ENCODE measurements at regions not wholly inside any gene's neighbourhood (a gene's known extent, or its start where the extent isn't known, plus 50 kb on each side); places are given as distances from the start of the nearest gene placed in this dataset.

- Histone ChIP-seq H3K27ac (ENCODE audit: extremely low read depth, low read depth, low read length) (no peak overlapping the region), H3K4me1 (replicated peaks in 1 of 2; ENCODE audit: control insufficient read depth in 2 of 2, insufficient read depth in 2 of 2, low read length in 2 of 2) (no peaks in the 10 kb centered on the region), H3K9ac (ENCODE audit: insufficient read depth in 1 of 2, low read depth in 2 of 2, low read length in 2 of 2) (no peak overlapping the region), H3K9me3 (replicated peaks; ENCODE audit: control insufficient read depth, insufficient read depth, low read depth, low read length) (peaks cover 3% of the 10 kb centered on the region; the same call in 1 of the 2 replicates), H3K27me3 (ENCODE audit: control insufficient read depth in 2 of 2, insufficient read depth in 2 of 2, low read length in 2 of 2) (no peaks in the 10 kb centered on the region), H3K4me3 (no peak overlapping the region), H4K20me1 (replicated peaks; ENCODE audit: control insufficient read depth, insufficient read depth, low read length) (no peaks in the 10 kb centered on the region), H3K79me2 (ENCODE audit: control insufficient read depth, insufficient read depth, low read length) (no peaks in the 10 kb centered on the region), H3K36me3 (ENCODE audit: control insufficient read depth, insufficient read depth, low read length) (no peaks in the 10 kb centered on the region), H3K9me1 (ENCODE audit: control insufficient read depth, insufficient read depth, low read length) (no peaks in the 10 kb centered on the region), H2AFZ (ENCODE audit: low read depth, low read length) (no peak overlapping the region), H3K4me2 (ENCODE audit: insufficient read depth, low read length) (no peak overlapping the region)
- ChIA-PET POLR2A (no interaction called here), CTCF (ENCODE audit: low intra/inter-chr PET ratio) (no interaction called here)
- ATAC-seq (no peak), FAIRE-seq (no peak), DNase-seq (ENCODE audit: extremely low read depth in 1 of 4, low spot score in 3 of 4) (no peak)
- in situ Hi-C loops (cut with MboI) (no loop called here), intact Hi-C loops (cut with micrococcal nuclease) (no loop called here)
- 0% methylated on average over 3 of the region's 3 CpGs for WGBS (ENCODE audit: insufficient coverage, low coverage, missing lambda C conversion rate)
- BruUV-seq (replicated peaks): no TSS peak
- TF ChIP-seq MAFG (tag; conservative IDR thresholded peaks at IDR 0.05) (peak; percentile 79), MAFF (IDR thresholded peaks at IDR 0.05; ENCODE audit: low read length) (peak; percentile 74), C11orf30 (IDR thresholded peaks at IDR 0.05; ENCODE audit: low read depth) (peak; percentile 74), MED1 (CRISPR knock-in tag; IDR thresholded peaks at IDR 0.05; ENCODE audit: borderline replicate concordance) (no peak), ZNF316 (IDR thresholded peaks at IDR 0.05) (peak; percentile 89), MAFK (IDR thresholded peaks at IDR 0.05; ENCODE audit: low read length) (peak; percentile 72)
- TF ChIP-seq, protein P1, sequence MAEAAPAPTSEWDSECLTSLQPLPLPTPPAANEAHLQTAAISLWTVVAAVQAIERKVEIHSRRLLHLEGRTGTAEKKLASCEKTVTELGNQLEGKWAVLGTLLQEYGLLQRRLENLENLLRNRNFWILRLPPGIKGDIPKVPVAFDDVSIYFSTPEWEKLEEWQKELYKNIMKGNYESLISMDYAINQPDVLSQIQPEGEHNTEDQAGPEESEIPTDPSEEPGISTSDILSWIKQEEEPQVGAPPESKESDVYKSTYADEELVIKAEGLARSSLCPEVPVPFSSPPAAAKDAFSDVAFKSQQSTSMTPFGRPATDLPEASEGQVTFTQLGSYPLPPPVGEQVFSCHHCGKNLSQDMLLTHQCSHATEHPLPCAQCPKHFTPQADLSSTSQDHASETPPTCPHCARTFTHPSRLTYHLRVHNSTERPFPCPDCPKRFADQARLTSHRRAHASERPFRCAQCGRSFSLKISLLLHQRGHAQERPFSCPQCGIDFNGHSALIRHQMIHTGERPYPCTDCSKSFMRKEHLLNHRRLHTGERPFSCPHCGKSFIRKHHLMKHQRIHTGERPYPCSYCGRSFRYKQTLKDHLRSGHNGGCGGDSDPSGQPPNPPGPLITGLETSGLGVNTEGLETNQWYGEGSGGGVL (CRISPR knock-in tag; IDR thresholded peaks at IDR 0.05): no peak
Observed at GRCh38 chr5:15433709-15434108, 66.3 kb upstream of the FBXL7 start.

Measured in K562 (cell line).